ENCODE measurements at regions not wholly inside any gene's neighbourhood (a gene's known extent, or its start where the extent isn't known, plus 50 kb on each side); places are given as distances from the start of the nearest gene placed in this dataset.

DNA sequence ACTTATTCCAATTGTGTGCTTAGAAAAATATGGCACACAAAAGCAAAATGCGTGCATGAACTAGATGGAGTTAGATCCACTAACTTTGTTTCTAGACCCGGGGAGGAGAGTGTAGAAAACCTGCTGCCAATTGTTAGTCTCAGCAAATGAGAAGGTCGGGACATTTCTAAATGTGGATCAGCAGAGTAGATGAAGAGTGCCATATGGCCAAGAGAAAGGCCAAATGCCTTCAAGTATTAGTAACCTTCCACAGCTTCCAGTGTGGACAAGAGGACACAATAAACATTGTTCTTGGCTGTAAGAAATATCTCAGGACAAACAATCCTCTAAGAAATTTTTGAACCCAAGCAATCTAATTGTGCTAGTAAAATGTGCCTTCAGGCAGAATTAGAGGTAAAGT, 690.3 kb downstream of the REEP3 start:
- Mint-ChIP-seq H3K27ac (no peak overlapping the region), H3K9me3 (no peaks in the 10 kb centered on the region; the same call in 2 of the 3 replicates), H3K36me3 (ENCODE audit: low read depth) (no peaks in the 10 kb centered on the region), H3K4me3 (no peak overlapping the region), H3K4me1 (no peaks in the 10 kb centered on the region), H3K27me3 (ENCODE audit: insufficient read depth, low read depth, poor library complexity) (no peaks in the 10 kb centered on the region)
- no peak for DNase-seq (ENCODE audit: low spot score)
- no peak for ATAC-seq
- Histone ChIP-seq H3K4me1 (ENCODE audit: insufficient read depth) (no peaks in the 10 kb centered on the region), H3F3A (replicated peaks; ENCODE audit: low read depth) (no peaks in the 10 kb centered on the region), H3K79me2 (replicated peaks; ENCODE audit: insufficient read depth) (no peaks in the 10 kb centered on the region), H3K4me2 (no peak overlapping the region), H3K27ac (ENCODE audit: low read depth) (no peak overlapping the region), H3K4me3 (no peak overlapping the region), H3K36me3 (ENCODE audit: insufficient read depth) (no peaks in the 10 kb centered on the region), H2AFZ (no peak overlapping the region; the same call in 1 of the 2 replicates), H4K20me1 (replicated peaks; ENCODE audit: insufficient read depth) (no peaks in the 10 kb centered on the region), H3K9me2 (ENCODE audit: insufficient read depth) (peaks cover 12% of the 10 kb centered on the region), H3K27me3 (ENCODE audit: insufficient read depth) (no peaks in the 10 kb centered on the region)
- TF ChIP-seq CREB1 (CRISPR knock-in tag; IDR thresholded peaks at IDR 0.05; ENCODE audit: low read depth), result no peak
- TF ChIP-seq EZH2phosphoT487 (IDR thresholded peaks at IDR 0.05; ENCODE audit: unreplicated experiment), result no peak
- no peak for TF ChIP-seq ZNF331 (CRISPR knock-in tag; IDR thresholded peaks at IDR 0.05; ENCODE audit: low read depth)
- TF ChIP-seq, protein P1, sequence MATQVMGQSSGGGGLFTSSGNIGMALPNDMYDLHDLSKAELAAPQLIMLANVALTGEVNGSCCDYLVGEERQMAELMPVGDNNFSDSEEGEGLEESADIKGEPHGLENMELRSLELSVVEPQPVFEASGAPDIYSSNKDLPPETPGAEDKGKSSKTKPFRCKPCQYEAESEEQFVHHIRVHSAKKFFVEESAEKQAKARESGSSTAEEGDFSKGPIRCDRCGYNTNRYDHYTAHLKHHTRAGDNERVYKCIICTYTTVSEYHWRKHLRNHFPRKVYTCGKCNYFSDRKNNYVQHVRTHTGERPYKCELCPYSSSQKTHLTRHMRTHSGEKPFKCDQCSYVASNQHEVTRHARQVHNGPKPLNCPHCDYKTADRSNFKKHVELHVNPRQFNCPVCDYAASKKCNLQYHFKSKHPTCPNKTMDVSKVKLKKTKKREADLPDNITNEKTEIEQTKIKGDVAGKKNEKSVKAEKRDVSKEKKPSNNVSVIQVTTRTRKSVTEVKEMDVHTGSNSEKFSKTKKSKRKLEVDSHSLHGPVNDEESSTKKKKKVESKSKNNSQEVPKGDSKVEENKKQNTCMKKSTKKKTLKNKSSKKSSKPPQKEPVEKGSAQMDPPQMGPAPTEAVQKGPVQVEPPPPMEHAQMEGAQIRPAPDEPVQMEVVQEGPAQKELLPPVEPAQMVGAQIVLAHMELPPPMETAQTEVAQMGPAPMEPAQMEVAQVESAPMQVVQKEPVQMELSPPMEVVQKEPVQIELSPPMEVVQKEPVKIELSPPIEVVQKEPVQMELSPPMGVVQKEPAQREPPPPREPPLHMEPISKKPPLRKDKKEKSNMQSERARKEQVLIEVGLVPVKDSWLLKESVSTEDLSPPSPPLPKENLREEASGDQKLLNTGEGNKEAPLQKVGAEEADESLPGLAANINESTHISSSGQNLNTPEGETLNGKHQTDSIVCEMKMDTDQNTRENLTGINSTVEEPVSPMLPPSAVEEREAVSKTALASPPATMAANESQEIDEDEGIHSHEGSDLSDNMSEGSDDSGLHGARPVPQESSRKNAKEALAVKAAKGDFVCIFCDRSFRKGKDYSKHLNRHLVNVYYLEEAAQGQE (IDR thresholded peaks at IDR 0.05; ENCODE audit: unreplicated experiment), result no peak
- no peak for TF ChIP-seq EZH2 (IDR thresholded peaks at IDR 0.05; ENCODE audit: low read depth, unreplicated experiment)
- no peak for TF ChIP-seq JUNB (IDR thresholded peaks at IDR 0.05; ENCODE audit: unreplicated experiment)
- TF ChIP-seq, protein P2, sequence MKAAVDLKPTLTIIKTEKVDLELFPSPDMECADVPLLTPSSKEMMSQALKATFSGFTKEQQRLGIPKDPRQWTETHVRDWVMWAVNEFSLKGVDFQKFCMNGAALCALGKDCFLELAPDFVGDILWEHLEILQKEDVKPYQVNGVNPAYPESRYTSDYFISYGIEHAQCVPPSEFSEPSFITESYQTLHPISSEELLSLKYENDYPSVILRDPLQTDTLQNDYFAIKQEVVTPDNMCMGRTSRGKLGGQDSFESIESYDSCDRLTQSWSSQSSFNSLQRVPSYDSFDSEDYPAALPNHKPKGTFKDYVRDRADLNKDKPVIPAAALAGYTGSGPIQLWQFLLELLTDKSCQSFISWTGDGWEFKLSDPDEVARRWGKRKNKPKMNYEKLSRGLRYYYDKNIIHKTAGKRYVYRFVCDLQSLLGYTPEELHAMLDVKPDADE (IDR thresholded peaks at IDR 0.05), result no peak

DNA sequence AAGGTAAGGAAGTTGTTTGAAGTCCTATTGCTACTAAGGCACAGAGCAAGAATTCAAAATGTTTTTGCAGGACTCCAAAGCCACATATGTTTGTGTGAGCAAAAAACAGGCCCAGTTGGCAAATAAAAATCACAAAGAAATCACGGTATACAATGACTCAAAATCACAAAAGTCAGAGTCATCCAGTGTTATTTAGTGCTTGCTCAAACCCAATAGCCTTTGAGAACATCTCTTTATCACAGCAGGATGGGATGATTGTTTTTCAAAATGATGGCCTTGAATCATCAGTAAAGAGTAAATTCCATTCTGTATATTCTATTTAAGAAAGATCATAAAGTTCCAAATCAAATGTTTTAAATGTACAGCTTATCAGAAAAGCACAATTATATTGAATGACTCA, 693.9 kb downstream of the REEP3 start:
- no peaks in the 10 kb centered on the region for H3K79me2 ChIP-seq (replicated peaks; ENCODE audit: insufficient read depth)
- no peaks in the 10 kb centered on the region for H3K36me3 ChIP-seq (ENCODE audit: insufficient read depth)
- no peaks in the 10 kb centered on the region for H3K27me3 Mint-ChIP-seq (ENCODE audit: insufficient read depth, low read depth, poor library complexity)
- H3K4me2 ChIP-seq, result no peak overlapping the region
- no peaks in the 10 kb centered on the region for H3K4me1 ChIP-seq (ENCODE audit: insufficient read depth)
- H3K27ac Mint-ChIP-seq, result no peak overlapping the region
- H3K4me1 Mint-ChIP-seq, result no peaks in the 10 kb centered on the region; the same call in 1 of the 3 replicates
- H3K27ac ChIP-seq (ENCODE audit: low read depth), result no peak overlapping the region
- no peaks in the 10 kb centered on the region for H3F3A ChIP-seq (replicated peaks; ENCODE audit: low read depth)
- H4K20me1 ChIP-seq (replicated peaks; ENCODE audit: insufficient read depth), result no peaks in the 10 kb centered on the region
- DNase-seq (ENCODE audit: low spot score) (no peak), ATAC-seq (no peak)
- H3K27me3 ChIP-seq (ENCODE audit: insufficient read depth), result no peaks in the 10 kb centered on the region
- no peaks in the 10 kb centered on the region for H3K9me3 Mint-ChIP-seq
- H2AFZ ChIP-seq, result no peak overlapping the region; the same call in 1 of the 2 replicates
- peaks cover 6% of the 10 kb centered on the region; the same call in 1 of the 2 replicates for H3K9me2 ChIP-seq (ENCODE audit: insufficient read depth)
- H3K4me3 ChIP-seq, result no peak overlapping the region
- H3K36me3 Mint-ChIP-seq (ENCODE audit: low read depth), result no peaks in the 10 kb centered on the region
- no peak overlapping the region for H3K4me3 Mint-ChIP-seq
- TF ChIP-seq STAT1 (IDR thresholded peaks at IDR 0.05; ENCODE audit: unreplicated experiment) (no peak), EZH2 (IDR thresholded peaks at IDR 0.05; ENCODE audit: low read depth, unreplicated experiment) (no peak), NANOG (IDR thresholded peaks at IDR 0.05; ENCODE audit: borderline replicate concordance) (no peak), ZNF462 (CRISPR knock-in tag; IDR thresholded peaks at IDR 0.05) (no peak), JUNB (IDR thresholded peaks at IDR 0.05; ENCODE audit: unreplicated experiment) (no peak), ZNF331 (CRISPR knock-in tag; IDR thresholded peaks at IDR 0.05; ENCODE audit: low read depth) (no peak)
- TF ChIP-seq, protein P2 (IDR thresholded peaks at IDR 0.05), result no peak
